Stomach (tissue), 8 donors: ENCODE measurements at regions not wholly inside any gene's neighbourhood (a gene's known extent, or its start where the extent isn't known, plus 50 kb on each side); places are given as distances from the start of the nearest gene placed in this dataset.

Experiments used
- DNase-seq, 2 donors: peaks; one replicate each; pipeline versions ENCODE4 v3.0.0 to v3.0.0-alpha.2; 2013 to 2019
- H3K27ac ChIP-seq, 5 donors: fragments of 200-600 bp in 4 of 5; sonication (generic) in 4 of 5; one replicate each; pipeline ENCODE4 v1.5.1; 2013 to 2019; ENCODE audit warnings: mild to moderate bottlenecking in 1 of 5, moderate library complexity in 1 of 5
- H3K27me3 ChIP-seq, 3 donors: fragments of 200-600 bp; sonication (generic); one replicate each; pipeline ENCODE4 v1.5.1; 2017 to 2019; ENCODE audit warnings: mixed run types in 1 of 3
- H3K36me3 ChIP-seq, 4 donors: fragments of 200-600 bp; sonication (generic); 1 replicate in 3 of 4; 2 replicates in 1 of 4; pipeline ENCODE4 v1.5.1; 2016 to 2019
- H3K4me1 ChIP-seq, 4 donors: fragments of 200-600 bp; sonication (generic); one replicate each; pipeline ENCODE4 v1.5.1; 2016 to 2019
- H3K4me3 ChIP-seq, 4 donors: fragments of 200-600 bp; sonication (generic) in 3 of 4; one replicate each; pipeline ENCODE4 v1.5.1; 2016 to 2019; ENCODE audit warnings: mild to moderate bottlenecking in 1 of 4
- H3K9me3 ChIP-seq, 4 donors: fragments of 200-600 bp; sonication (generic); one replicate each; pipeline ENCODE4 v1.5.1; 2016 to 2019
- EP300 ChIP-seq: sonication (generic); formaldehyde crosslinking; IDR thresholded peaks from one replicate; pipeline ENCODE4 v1.6.1; 2017; ENCODE audit warnings: antibody characterized with exemption
- POLR2A ChIP-seq, 4 donors: fragments of 450-650 bp; IDR thresholded peaks; one replicate each; pipeline ENCODE4 v1.6.1; 2016; ENCODE audit warnings: antibody characterized with exemption in 4 of 4, control low read depth in 2 of 4, mild to moderate bottlenecking in 1 of 4, moderate library complexity in 1 of 4
- POLR2AphosphoS5 ChIP-seq, 3 donors: sonication (generic); formaldehyde crosslinking; IDR thresholded peaks; one replicate each; pipeline ENCODE4 v1.6.1; 2016; ENCODE audit warnings: antibody characterized with exemption in 3 of 3
- WGBS, 5 donors: extraction: QIAGEN DNeasy Blood & Tissue Kit in 3 of 5; methylation state at CpG; one replicate each; pipeline versions ENCODE4 v1.1.5 to v1.1.7; 2013 to 2018; 5-methylcytosine and 5-hydroxymethylcytosine counted together
- intact Hi-C: fragments of 100-400 bp; cut with DNase I; formaldehyde crosslinking; loops from one replicate; pipeline ENCODE4 v1.15.1; 2023; ENCODE audit warnings: low total_unique reads
- TF ChIP-seq, protein P1 (sequence below), 7 experiments: fragments of 450-650 bp in 4 of 7; fragments of 200-600 bp in 3 of 7; sonication (generic) in 3 of 7; IDR thresholded peaks; one replicate each; pipeline ENCODE4 v1.5.1; 2016 to 2019; ENCODE audit warnings: antibody characterized with exemption in 7 of 7, control low read depth in 2 of 7, mild to moderate bottlenecking in 1 of 7
- donor health status: healthy with polysubstance abuse.
- donor health status: Bipolar disorder and iron deficiency.
- donor health status: healthy.

DNA sequence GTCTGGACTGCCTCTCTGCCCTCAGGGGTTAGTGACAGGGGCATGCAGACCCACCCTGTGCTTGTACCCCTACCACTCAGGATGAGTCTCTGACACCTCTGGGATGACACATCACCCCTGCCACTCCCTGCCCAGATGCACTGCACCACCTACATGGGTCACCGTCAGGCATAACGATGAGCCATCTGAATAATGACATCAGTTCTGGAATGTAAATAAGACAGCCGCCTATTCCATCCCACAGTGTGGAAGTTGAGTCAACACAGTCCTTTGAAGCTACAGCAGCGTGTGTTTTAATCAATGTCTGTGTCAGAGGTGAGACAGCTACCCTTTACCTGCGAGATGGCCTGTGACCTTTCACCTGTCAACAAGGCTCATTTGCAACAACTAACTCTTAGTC lies 268.7 kb upstream of the ARRDC4 start:
- H3K27ac ChIP-seq = no peak overlapping the region
- no peak overlapping the region for H3K4me3 ChIP-seq
- H3K4me1 ChIP-seq = no peaks in the 10 kb centered on the region
- intact Hi-C loops = no loop called here
- H3K36me3 ChIP-seq = no peaks in the 10 kb centered on the region
- TF ChIP-seq EP300 (no peak), POLR2AphosphoS5 (IDR thresholded peaks at IDR 0.05) (no peak), POLR2A (IDR thresholded peaks at IDR 0.05) (no peak)
- TF ChIP-seq, protein P1, sequence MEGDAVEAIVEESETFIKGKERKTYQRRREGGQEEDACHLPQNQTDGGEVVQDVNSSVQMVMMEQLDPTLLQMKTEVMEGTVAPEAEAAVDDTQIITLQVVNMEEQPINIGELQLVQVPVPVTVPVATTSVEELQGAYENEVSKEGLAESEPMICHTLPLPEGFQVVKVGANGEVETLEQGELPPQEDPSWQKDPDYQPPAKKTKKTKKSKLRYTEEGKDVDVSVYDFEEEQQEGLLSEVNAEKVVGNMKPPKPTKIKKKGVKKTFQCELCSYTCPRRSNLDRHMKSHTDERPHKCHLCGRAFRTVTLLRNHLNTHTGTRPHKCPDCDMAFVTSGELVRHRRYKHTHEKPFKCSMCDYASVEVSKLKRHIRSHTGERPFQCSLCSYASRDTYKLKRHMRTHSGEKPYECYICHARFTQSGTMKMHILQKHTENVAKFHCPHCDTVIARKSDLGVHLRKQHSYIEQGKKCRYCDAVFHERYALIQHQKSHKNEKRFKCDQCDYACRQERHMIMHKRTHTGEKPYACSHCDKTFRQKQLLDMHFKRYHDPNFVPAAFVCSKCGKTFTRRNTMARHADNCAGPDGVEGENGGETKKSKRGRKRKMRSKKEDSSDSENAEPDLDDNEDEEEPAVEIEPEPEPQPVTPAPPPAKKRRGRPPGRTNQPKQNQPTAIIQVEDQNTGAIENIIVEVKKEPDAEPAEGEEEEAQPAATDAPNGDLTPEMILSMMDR (IDR thresholded peaks at IDR 0.05) = no peak
- peaks cover 0 to 5% (median 0%) of the 10 kb centered on the region in 4 donors for H3K9me3 ChIP-seq
- H3K27me3 ChIP-seq = no peaks in the 10 kb centered on the region
- WGBS, 5 donors = 31 to 51% (median 43%) methylated on average over 5 of the region's 5 CpGs
- no peak for DNase-seq

DNA sequence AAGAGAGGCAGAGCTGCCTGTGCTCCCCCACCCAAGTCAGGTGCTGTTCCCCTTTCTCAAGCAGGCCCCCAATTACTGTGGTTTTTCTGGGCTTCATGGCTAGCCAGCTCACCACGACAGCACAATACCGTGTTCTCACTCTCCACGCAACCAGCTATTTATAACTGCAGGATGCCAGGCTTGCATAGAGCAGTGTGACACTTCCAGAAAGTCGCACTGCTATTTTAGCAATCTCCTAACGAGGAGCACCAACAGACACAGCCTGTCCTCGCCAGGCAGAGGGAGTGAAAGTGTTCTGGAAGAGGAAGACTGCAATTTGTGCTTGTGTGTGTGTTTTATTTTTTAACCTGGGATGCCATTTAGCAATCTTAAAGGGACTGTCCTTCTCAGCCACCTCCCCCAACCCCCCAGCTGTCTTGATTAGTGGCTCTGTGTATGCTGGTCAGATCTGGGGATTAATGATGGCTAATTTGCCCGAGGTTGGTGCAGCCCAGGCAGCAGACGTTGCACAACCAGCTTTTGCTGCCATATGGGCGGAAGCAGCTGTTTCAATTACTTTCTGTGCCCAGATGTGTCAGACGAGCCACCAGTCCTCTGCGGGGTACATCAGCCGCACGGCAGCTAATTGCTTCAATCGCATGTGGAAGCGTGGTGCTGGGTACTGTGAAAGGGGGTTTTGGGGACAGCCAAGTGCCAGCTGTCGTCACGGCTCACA lies 268.0 kb upstream of the ARRDC4 start:
- Histone ChIP-seq H3K27me3 (no peaks in the 10 kb centered on the region), H3K27ac (no peak overlapping the region), H3K4me1 (no peaks in the 10 kb centered on the region), H3K9me3 (peaks cover 0 to 10% (median 0%) of the 10 kb centered on the region in 4 donors), H3K4me3 (no peak overlapping the region), H3K36me3 (no peaks in the 10 kb centered on the region)
- 66 to 85% (median 71%) methylated on average over 7 to 17 of the region's 17 CpGs for WGBS, 5 donors
- TF ChIP-seq POLR2AphosphoS5 (IDR thresholded peaks at IDR 0.05) = no peak
- TF ChIP-seq EP300 = no peak
- TF ChIP-seq, protein P1 (IDR thresholded peaks at IDR 0.05) = no peak
- TF ChIP-seq POLR2A (IDR thresholded peaks at IDR 0.05) = no peak
- intact Hi-C loops = no loop called here
- peak in 1 of 2 donors; percentile 18 for DNase-seq

DNA sequence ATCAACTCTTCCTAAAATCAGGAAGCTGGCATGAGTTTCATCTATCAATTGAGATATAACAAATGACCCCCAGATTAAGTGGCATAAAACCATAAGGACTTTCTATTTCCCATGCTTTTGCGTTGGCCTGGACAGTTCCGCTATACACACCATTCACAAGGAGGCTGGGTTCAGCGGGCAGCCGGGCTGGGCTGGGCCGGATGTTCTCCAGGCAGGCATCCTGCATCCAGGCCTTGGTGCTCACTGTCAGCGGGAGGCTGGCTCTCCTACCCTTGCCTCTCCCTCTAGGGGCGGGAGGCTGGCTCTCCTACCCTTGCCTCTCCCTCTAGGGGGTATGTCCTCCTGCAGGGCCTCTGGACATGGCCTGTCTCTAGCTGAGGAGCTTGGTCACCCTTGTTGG lies 266.0 kb upstream of the ARRDC4 start:
- no peaks in the 10 kb centered on the region for H3K4me1 ChIP-seq
- H3K27me3 ChIP-seq = no peaks in the 10 kb centered on the region
- no peak for TF ChIP-seq POLR2AphosphoS5 (IDR thresholded peaks at IDR 0.05)
- no peak for TF ChIP-seq EP300
- no peak for TF ChIP-seq POLR2A (IDR thresholded peaks at IDR 0.05)
- TF ChIP-seq, protein P1 (IDR thresholded peaks at IDR 0.05) = no peak
- intact Hi-C loops = no loop called here
- no peak overlapping the region for H3K27ac ChIP-seq
- H3K9me3 ChIP-seq = peaks cover 0 to 15% (median 0%) of the 10 kb centered on the region in 4 donors
- no peaks in the 10 kb centered on the region for H3K36me3 ChIP-seq
- H3K4me3 ChIP-seq = no peak overlapping the region
- DNase-seq = no peak
- WGBS, 5 donors = 91 to 96% (median 93%) methylated on average over 7 of the region's 7 CpGs

DNA sequence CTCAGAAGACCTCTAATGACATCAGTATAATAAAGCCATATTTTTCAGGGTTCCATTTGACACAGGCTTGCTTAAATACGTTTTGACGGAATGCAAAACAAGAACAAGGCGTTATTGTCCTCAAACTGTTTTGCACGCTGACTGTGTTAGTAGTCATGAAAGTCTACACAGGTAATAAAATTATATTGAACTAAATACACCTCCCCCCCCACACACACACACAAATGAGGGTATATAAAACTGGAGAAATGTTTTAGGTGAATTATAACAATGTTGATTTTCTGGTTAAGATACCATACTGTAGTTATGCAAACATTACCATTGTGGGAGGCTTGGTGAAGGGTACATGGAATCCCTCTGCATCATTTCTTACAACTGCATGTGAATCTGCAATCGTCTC lies 257.1 kb upstream of the ARRDC4 start:
- Histone ChIP-seq H3K27ac (no peak overlapping the region), H3K9me3 (peaks cover 0 to 6% (median 0%) of the 10 kb centered on the region in 4 donors), H3K27me3 (no peaks in the 10 kb centered on the region), H3K4me1 (no peaks in the 10 kb centered on the region), H3K4me3 (no peak overlapping the region), H3K36me3 (no peaks in the 10 kb centered on the region)
- TF ChIP-seq POLR2AphosphoS5 (IDR thresholded peaks at IDR 0.05) (no peak), POLR2A (IDR thresholded peaks at IDR 0.05) (no peak), EP300 (no peak)
- TF ChIP-seq, protein P1 (IDR thresholded peaks at IDR 0.05) = no peak
- DNase-seq = no peak
- WGBS, 5 donors = 89 to 92% (median 91%) methylated on average over 5 of the region's 5 CpGs
- intact Hi-C loops = no loop called here
